Caki2 (cell line): ENCODE measurements at regions not wholly inside any gene's neighbourhood (a gene's known extent, or its start where the extent isn't known, plus 50 kb on each side); places are given as distances from the start of the nearest gene placed in this dataset.
A peak's percentile ranks its signal among the peaks of the same experiment; 100 is the strongest.
"Not testable (repeated sequence)": the region's sequence is repeated elsewhere in the genome, so short reads cannot be mapped to it uniquely, and the experiment has no call there.

Source experiments
- DNase-seq: peaks from one replicate; pipeline ENCODE4 v3.0.0-alpha.2; 2015; ENCODE audit warnings: low read depth
- in situ Hi-C: cut with HindIII; loops from 2 replicates; pipeline ENCODE4 v1.10.0; 2016; ENCODE audit warnings: low sequenced_read_pairs, low pct_unique_long_range_greater_than_20kb, mixed read lengths

DNA sequence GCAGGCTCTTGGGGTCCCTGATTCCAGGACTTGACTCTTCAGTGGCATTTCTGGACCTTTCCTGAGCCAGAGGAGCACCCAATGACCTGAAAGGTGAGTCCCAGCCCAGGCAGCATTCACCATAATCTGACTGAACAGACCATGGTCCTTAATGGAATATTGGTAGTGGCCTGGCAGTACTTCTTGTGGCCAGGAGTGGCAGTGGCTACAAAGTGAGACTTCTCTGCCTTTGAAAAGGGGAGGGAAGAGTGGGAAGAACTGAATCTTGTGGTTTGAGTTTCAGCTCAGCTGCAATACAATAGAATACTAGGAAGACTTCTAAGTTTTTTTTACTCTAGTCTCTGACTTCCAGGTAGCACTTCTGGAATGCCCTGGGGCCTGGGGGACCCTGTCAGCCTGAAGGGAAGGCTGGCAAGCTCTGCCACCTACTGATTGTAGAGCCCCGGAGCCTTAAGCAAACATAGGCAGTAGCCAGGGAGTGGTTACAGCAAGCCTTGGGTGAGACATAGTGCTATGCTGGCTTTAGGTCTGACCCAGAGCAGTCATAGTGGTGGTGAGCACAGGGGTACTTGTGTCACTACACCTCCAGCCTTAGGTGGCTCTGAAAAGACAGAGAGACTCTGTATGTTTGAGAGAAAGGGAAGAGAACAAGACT is 674.2 kb upstream of the MANEA start:
- in situ Hi-C loops, result no loop called here
- no peak for DNase-seq

DNA sequence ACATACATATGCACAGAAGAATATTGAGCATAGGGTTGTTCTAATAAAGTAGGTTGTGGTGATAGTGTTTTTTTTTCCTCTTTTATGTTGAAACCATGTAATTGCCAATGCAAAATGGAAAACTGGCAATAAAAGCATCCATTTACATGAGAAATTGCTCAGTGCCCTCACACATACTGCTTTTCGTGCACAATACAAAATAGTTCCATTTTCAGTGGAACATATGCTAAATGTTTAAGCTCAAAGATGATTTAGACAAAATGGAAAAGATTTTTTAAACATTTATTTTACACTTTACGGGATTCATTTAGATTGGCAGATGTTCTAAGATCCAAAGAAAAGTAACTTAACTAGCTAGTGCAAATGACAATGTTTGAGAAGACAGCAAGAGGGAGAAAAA is 678.1 kb upstream of the MANEA start:
- no peak for DNase-seq
- in situ Hi-C loops, result no loop called here

DNA sequence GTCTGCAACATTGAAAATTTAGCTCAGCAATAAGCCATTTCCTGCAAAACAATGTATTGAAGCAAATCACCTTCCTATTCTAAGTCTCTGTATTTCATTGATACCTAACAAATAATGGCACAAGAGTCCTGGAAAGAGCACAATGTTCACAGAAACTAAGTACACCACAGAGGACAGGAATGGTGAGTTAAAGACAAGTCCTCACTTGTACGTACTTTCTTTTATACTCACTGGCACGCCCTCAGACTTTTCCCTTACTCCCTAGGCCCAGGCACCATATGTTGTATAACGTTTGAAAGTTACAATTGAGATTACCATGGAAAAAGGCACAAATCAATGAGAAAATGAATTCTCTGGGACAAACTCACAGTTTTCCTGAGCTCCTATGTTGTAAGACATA is 683.0 kb upstream of the MANEA start:
- DNase-seq, result no peak
- in situ Hi-C loops, result no loop called here

DNA sequence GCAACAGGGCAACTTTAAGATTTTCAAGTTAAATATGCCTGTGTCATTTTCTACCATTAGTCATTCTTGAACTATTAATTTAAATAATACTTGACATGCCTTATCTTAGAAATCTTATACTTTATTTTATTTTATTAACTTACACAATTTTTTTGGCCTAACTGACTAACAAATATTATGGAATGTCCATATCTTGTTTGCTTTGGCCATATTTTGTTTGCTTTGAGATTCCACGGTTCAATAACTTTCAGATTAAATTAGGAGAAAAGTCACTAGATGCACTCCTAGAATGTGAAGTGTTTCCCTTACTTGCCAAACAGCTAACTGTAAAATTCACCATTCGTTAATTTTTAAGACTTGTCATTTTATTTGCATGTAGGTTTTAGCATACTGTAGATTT is 684.0 kb upstream of the MANEA start:
- in situ Hi-C loops, result no loop called here
- no peak for DNase-seq

DNA sequence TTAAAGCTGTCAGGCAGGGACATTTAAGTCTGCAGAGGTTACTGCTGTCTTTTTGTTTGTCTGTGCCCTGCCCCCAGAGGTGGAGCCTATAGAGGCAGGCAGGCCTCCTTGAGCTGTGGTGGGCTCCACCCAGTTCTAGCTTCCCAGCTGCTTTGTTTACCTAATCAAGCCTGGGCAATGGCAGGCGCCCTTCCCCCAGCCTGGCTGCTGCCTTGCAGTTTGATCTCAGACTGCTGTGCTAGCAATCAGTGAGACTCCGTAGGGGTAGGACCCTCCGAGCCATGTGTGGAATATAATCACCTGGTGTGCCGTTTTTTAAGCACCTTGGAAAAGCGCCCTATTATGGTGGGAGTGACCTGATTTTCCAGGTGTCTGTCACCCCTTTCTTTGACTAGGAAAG is 703.5 kb upstream of the MANEA start:
- DNase-seq, in situ Hi-C loops: not testable (repeated sequence)

DNA sequence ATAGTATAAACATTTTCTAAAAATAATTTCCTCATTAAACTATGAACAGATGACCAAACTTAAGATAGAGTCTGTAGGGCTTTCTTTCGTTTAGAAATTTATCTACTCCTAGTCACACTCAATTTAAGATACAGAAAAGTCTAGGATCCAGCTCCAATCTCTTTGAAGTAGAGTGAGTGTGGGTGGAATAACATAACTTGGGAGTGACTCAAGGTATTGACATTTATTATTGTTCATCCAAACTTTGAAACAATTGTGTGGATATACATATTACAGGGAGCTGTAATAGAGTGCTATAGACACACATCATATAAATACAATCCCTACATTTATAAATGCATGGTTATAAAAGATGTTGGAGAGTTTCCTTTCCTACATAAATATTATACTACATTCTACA is 715.2 kb upstream of the MANEA start:
- in situ Hi-C loops, result no loop called here
- no peak for DNase-seq

DNA sequence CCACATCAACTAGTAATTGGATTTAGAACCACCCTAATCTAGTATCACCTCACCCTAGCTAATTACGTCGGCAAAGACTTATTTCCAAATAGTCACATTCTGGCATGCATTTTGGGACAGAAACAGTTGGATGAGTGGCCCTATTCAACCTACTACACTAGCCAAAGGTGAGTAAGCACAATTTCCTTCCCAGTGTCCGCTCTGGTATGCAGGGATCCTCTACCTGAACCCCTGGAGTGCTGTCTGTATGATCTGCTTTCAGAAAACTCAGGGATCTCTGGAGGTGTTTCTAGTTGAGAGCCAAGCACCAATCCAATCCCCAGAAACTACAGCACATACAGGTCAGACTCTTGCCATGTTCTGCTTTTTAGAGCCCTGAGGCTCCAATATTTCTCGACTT is 717.4 kb upstream of the MANEA start:
- in situ Hi-C loops, result no loop called here
- no peak for DNase-seq

DNA sequence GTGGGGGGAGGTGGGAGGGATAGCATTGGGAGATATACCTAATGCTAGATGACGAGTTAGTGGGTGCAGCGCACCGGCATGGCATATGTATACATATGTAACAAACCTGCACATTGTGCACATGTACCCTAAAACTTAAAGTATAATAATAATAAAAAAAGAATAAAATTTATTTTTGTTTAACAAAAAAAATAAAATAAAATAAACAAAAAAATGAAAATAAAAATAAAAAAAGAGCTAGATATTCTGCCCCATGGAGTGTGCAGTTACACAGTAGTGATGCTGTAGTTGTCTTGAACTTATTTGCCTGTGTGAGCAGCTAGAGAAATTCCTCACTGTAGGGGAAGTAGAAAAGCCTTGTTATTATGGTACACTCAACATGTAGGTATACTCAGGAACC is 720.3 kb upstream of the MANEA start:
- DNase-seq, result not testable (repeated sequence)

DNA sequence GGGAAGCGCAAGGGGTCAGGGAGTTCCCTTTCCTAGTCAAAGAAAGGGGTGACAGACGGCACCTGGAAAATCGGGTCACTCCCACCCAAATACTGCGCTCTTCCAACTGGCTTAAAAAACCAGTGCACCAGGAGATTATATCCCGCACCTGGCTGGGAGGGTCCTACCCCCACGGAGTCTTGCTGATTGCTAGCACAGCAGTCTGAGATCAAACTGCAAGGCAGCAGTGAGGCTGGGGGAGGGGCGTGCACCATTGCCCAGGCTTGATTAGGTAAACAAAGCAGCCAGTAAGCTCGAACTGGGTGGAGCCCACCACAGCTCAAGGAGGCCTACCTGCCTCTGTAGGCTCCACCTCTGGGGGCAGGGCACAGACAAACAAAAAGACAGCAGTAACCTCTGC is 726.0 kb upstream of the MANEA start:
- in situ Hi-C loops, DNase-seq: not testable (repeated sequence)

More for the DNA sequence above, 720.3 kb upstream of the MANEA start:
- in situ Hi-C loops, result not testable (repeated sequence)

DNA sequence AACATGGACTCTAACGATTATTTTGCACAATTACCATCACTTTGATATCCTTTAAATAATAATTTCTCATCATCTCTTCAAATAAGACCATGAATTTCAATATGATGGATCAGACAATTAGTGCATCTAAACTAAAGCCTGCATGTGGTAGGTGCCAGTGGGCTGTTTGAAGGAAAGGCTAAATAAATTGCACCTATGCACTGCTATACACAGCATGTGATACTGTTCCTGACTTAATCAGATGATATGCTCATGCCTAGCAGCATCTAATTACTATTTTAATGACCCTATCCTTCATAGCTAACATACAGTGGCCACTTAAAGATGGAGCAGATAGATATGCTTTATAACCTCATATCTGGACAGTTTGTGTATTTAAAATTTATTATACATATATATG is 731.6 kb upstream of the MANEA start:
- in situ Hi-C loops, result no loop called here
- no peak for DNase-seq

DNA sequence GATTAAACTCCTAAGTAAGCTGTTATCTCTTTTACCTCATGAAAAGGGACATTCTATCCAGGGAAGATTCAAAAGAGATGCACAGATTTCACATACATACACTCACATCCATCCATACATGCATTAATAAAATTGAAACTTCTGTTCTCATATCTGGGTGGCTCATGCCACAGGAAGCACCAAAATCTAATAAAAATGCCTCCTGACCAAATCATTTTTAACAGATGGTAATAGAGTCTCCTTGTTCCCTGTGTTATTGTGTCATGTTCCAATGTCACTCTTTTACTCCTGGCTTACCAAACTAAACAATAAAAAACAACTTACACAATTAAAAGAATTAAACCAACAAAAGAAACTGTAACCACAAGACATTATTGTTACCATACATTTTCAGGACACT is 742.1 kb upstream of the MANEA start:
- in situ Hi-C loops, result no loop called here
- no peak for DNase-seq

DNA sequence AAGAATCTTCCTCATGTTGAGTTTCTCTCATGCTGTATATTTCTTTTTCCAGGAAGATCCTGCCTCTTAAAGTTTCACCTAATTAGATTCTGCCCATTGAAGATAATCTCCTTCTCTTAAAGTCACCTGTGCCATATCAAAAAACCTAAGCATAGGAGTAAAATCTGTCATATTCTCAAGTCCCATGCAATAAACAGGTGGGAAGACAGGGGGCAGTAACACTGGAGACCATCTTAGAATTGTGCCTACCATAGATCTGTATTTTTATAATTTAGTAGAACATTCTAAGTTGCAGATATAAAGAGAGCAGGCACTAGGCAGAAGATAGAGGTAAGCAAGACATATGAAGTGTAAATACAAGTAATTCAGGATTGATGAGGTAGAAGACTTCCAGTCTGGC is 763.5 kb upstream of the MANEA start:
- DNase-seq, result no peak
- in situ Hi-C loops, result no loop called here

DNA sequence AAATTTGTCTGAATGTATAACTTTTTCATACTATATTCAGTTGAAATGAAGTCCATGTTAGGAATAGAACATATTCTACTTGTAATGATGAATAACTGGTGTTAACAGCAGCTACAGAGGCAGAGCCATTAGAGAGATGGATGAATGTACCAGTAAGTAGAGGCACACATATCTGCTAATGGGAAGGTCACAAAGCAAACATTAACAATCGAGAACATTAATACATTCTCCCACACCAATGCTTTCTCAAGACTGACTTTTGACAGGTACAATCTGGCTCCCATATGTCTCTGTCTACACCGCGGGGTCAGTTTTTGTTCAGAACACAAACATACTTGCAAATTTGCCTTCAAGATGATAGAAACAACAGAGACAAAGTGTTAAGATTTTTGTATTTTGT is 776.0 kb upstream of the MANEA start:
- in situ Hi-C loops, result no loop called here
- no peak for DNase-seq

DNA sequence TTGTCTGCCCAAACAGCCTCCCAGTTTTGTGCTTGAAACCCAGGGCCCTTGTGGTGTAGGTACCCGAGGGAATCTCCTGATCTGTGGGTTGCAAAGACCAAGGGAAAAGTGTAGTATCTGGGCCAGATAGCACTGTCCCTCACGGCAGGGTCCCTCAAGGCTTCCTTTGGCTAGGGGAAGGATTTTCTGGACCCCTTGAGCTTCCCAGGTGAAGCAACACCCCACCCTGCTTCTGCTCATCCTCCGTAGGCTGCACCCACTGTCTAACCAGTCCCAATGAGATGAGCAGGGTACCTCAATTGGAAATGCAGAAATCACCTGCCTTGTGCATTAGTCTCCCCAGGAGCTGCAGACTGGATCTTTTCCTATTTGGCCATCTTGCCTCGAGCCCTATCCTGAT is 791.8 kb upstream of the MANEA start:
- no peak for DNase-seq
- in situ Hi-C loops, result no loop called here

DNA sequence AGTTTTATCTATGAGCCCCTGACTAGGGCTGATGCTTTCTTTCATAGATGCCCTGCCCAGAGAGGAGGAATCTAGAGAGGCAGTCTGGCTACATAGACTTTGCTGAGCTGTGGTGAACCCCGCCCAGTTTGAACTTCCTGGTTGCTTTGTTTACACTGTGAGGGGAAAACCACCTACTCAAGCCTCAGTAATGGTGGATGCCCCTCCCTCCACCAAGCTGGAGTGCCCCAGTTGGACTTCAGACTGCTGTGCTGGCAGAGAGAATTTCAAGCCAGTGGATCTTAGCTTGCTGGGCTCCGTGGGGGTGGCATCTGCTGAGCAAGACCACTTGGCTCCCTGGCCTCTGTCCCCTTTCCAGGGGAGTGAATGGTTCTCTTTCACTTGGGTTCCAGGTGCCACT is 792.3 kb upstream of the MANEA start:
- in situ Hi-C loops, result not testable (repeated sequence)
- peak; percentile 37 for DNase-seq

DNA sequence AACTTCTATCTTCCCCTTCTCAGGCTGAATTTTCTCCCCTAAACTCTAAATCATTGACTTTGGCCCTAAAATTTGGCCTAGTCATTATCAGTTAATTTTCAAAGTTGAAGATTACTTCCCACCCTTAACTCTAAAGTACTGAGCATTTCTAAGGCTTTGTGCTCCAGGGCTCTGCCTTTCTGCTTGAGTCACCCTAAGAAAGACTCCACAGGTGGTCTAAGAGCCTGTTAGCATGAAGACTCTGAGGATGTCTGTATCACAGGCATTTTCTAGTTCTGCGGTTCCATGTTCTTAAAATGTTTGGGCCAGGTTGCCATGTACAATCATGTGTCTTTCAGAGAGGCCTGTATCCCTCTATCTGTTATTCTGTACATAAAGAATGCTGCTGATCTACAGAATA is 808.1 kb upstream of the MANEA start:
- no peak for DNase-seq
- in situ Hi-C loops, result no loop called here

DNA sequence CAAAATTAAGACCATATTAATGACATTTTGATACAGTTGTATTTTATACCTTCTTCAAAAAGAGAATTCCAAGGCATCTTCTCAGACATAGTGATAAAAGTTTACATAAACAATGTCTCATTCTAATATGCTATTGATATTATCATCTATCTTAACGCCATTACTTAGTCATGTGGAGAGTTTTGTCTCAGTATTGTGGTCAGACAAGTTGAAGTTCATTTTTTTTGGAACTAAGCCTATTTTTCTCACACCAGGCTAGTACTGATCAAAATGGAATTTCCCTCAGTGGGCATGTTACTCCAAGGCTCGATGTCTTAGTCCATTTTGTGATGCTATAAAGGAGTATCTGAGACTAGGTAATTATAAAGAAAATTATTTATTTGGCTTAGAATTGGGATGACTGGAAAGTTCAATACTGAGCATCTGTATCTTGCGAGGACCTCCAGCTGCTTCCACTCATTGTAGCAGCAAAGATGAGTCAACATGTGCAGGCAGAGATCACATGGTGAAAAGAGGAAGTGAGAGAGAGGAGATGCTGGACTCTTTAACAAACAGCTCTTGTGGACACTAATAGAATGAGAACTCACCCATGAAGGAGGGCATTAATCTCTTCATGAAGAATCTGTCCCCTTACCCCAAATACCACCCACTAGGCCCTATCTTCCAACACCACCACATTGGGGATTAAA is 825.5 kb upstream of the MANEA start:
- peak; percentile 14 for DNase-seq
- in situ Hi-C loops, result no loop called here

DNA sequence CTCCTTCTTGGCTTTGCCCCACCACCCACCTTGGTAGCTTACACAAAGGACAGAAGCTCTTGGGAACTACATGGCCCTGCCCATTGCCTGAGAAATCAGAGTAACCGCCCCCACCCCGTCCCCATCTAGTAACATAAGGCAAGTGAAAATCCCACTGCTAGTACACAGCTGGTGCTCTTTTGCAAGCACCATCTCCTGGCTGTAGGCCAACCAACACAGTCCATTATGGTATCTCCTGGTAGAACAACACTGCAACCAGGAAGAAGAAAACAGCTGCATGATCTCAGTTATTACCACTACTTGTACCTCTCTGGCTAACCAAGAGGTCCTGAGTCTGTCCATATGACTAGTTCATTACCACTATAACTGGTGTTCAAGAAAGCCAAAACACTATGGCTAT is 841.1 kb upstream of the MANEA start:
- in situ Hi-C loops, result no loop called here
- DNase-seq, result no peak

DNA sequence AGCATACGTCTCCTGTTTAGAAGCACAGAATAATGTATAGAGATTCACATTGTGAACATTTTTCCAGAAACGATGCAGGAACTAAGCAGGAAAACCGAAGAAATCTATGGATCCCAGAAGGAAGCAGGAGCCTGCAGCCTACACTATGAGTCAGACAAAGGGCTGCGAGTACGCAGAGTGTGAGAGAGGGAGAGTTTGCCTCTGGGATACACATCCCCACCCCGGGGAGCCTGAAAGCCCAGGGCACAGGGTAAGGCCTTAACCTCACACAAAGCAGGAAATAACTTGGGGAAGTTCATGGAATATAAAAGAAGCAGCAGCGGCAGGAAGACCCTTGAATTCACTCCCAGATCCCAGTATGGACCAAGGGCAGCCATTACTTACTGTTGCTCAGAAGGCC is 842.1 kb upstream of the MANEA start:
- in situ Hi-C loops, result no loop called here
- DNase-seq, result no peak

DNA sequence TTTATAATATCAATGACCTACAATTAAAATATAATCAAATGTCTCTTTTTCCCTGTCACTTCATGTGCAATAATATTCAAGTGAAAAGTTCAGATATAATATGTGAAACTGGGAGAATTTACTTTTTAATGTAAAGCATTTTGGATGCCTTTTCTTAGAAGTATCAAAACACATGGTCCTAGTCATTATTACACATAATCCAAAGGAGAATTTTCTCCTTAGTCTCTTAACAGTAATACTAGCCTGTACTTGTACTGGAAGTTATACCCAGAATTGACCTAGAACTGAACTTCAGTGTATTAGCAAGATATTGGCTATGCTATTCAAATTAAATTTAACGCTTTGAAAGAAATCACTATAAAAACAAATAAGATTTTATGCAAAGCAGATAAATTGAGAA is 842.6 kb upstream of the MANEA start:
- in situ Hi-C loops, result no loop called here
- no peak for DNase-seq
